ENCODE measurements at regions not wholly inside any gene's neighbourhood (a gene's known extent, or its start where the extent isn't known, plus 50 kb on each side); places are given as distances from the start of the nearest gene placed in this dataset.

DNA sequence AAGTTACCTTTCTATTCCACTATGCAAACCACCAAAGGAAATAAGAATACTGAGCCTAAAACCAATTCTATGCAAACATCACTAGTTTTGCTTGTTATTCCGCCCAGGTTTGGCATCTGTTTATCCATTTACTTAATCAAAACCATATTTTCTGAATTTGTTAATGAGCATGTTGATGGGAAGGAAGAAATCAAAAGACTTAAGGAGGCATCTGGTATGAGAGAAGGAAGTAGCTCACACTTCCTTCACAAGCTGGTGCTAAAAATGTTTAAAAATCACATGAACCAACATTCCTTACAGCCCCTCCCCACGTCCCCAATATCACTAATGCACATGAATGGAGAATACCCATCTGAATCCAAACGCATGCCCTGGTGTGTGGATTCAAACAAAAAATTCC lies 52.0 kb upstream of the PRKAR2B start:
- Histone ChIP-seq H3K9me3 (ENCODE audit: control insufficient read depth, insufficient read depth, low read length) (no peaks in the 10 kb centered on the region), H3K27ac (ENCODE audit: low read depth, low read length) (no peak overlapping the region), H3K4me3 (ENCODE audit: low read depth, low read length) (no peak overlapping the region), H3K27me3 (ENCODE audit: control insufficient read depth, insufficient read depth, low read length) (no peaks in the 10 kb centered on the region)
- TF ChIP-seq, protein P1, sequence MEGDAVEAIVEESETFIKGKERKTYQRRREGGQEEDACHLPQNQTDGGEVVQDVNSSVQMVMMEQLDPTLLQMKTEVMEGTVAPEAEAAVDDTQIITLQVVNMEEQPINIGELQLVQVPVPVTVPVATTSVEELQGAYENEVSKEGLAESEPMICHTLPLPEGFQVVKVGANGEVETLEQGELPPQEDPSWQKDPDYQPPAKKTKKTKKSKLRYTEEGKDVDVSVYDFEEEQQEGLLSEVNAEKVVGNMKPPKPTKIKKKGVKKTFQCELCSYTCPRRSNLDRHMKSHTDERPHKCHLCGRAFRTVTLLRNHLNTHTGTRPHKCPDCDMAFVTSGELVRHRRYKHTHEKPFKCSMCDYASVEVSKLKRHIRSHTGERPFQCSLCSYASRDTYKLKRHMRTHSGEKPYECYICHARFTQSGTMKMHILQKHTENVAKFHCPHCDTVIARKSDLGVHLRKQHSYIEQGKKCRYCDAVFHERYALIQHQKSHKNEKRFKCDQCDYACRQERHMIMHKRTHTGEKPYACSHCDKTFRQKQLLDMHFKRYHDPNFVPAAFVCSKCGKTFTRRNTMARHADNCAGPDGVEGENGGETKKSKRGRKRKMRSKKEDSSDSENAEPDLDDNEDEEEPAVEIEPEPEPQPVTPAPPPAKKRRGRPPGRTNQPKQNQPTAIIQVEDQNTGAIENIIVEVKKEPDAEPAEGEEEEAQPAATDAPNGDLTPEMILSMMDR (IDR thresholded peaks at IDR 0.05; ENCODE audit: low read depth, low read length): no peak
- POLR2A ChIA-PET: no interaction called here
- CTCF ChIA-PET: interaction anchor here (0.7 kb wide), 2 partner anchors 85 to 145 kb away, joined by 3 to 4 read pairs; no protein-coding TSS in a partner anchor
- no peak for DNase-seq (ENCODE audit: low read depth, low spot score)

Measured in AG04450 (cell line).